B cell (primary cell): ENCODE measurements at regions not wholly inside any gene's neighbourhood (a gene's known extent, or its start where the extent isn't known, plus 50 kb on each side); places are given as distances from the start of the nearest gene placed in this dataset.

ENCODE experiments used
- ATAC-seq: fragments of 200-7000 bp; cut with Tn5 transposase; one replicate; pipeline ENCODE4 v1.10.0; 2021; ENCODE audit warnings: low read depth, mild to moderate bottlenecking, moderate number of reproducible peaks, moderate library complexity
- CTCF ChIA-PET: fragments of 350-600 bp; sonication (Branson Sonifier 250); formaldehyde crosslinking; loops from one replicate; lab custom pipeline; 2021; ENCODE audit warnings: antibody characterized with exemption, inconsistent platforms; lab: Charles Lee
- POLR2A ChIA-PET: fragments of 350-600 bp; sonication (Branson Sonifier 250); formaldehyde crosslinking; loops from one replicate; lab custom pipeline; 2021; ENCODE audit warnings: antibody characterized with exemption; lab: Charles Lee
- DNase-seq: peaks from one replicate; pipeline ENCODE4 v3.0.0; 2013
- H2AFZ ChIP-seq: 2 replicates; pipeline ENCODE4 v1.6.1; 2012; ENCODE audit warnings: mild to moderate bottlenecking, low read depth, low read length; ENCODE audit not compliant: insufficient read depth, poor library complexity, severe bottlenecking
- H3K27ac ChIP-seq, 2 donors: 1 replicate in 1 of 2; 2 replicates in 1 of 2; pipeline ENCODE4 v1.5.1; 2012 to 2013; ENCODE audit warnings: low read length in 2 of 2, mild to moderate bottlenecking in 2 of 2, moderate library complexity in 1 of 2
- H3K27me3 ChIP-seq, 4 experiments: fragments of 200-600 bp in 1 of 4; sonication (generic) in 1 of 4; replicated peaks in 1 of 4; 1 replicate in 2 of 4; 2 replicates in 2 of 4; pipeline versions ENCODE4 v1.6.1 to v1.7.0; 2013 to 2016; ENCODE audit warnings: low read length in 3 of 4, mild to moderate bottlenecking in 2 of 4, mixed read lengths in 1 of 4, moderate library complexity in 1 of 4; ENCODE audit not compliant: insufficient read depth in 4 of 4, control insufficient read depth in 3 of 4; ENCODE audit errors: control extremely low read depth in 1 of 4
- H3K36me3 ChIP-seq, 2 experiments: replicated peaks in 1 of 2; 1 replicate in 1 of 2; 2 replicates in 1 of 2; pipeline versions ENCODE4 v1.6.1 to v1.7.1; 2013; ENCODE audit warnings: low read length in 1 of 2; ENCODE audit not compliant: insufficient read depth in 2 of 2, control insufficient read depth in 1 of 2; ENCODE audit errors: control extremely low read depth in 1 of 2, extremely low read depth in 1 of 2
- H3K4me1 ChIP-seq, 2 donors: fragments of 200-600 bp in 1 of 2; sonication (generic) in 1 of 2; 1 replicate in 1 of 2; 2 replicates in 1 of 2; pipeline versions ENCODE4 v1.5.1 to v1.6.1; 2013 to 2017; ENCODE audit warnings: low read length in 2 of 2; ENCODE audit not compliant: control insufficient read depth in 2 of 2, insufficient read depth in 2 of 2
- H3K4me2 ChIP-seq: replicated peaks from 2 replicates; pipeline ENCODE3; 2012; ENCODE audit warnings: mild to moderate bottlenecking, low read depth, low read length; ENCODE audit not compliant: poor library complexity, severe bottlenecking
- H3K4me3 ChIP-seq, 5 experiments: fragments of 200-600 bp in 1 of 5; sonication (generic) in 1 of 5; 1 replicate in 3 of 5; 2 replicates in 2 of 5; pipeline versions ENCODE4 v1.5.1 to v1.7.0; 2011 to 2016; ENCODE audit warnings: low read length in 4 of 5, mild to moderate bottlenecking in 4 of 5, low read depth in 2 of 5, control low read depth in 1 of 5, moderate library complexity in 1 of 5; ENCODE audit not compliant: insufficient read depth in 1 of 5; ENCODE audit errors: control extremely low read depth in 1 of 5, extremely low read depth in 1 of 5
- H3K79me2 ChIP-seq: fragments of 200-600 bp; sonication (generic); one replicate; pipeline ENCODE4 v1.6.0; 2016; ENCODE audit warnings: low read length; ENCODE audit not compliant: control insufficient read depth, insufficient read depth
- H3K9ac ChIP-seq: fragments of 200-600 bp; sonication (generic); 2 replicates; pipeline ENCODE4 v1.6.1; 2017; ENCODE audit warnings: mild to moderate bottlenecking, low read length, moderate library complexity
- H3K9me3 ChIP-seq, 3 donors: one replicate each; pipeline versions ENCODE4 v1.6.1 to v1.7.1; 2013; ENCODE audit warnings: low read length in 2 of 3; ENCODE audit not compliant: control insufficient read depth in 2 of 3, insufficient read depth in 1 of 3; ENCODE audit errors: control extremely low read depth in 1 of 3
- H4K20me1 ChIP-seq: 2 replicates; pipeline ENCODE4 v1.6.0; 2012; ENCODE audit warnings: mild to moderate bottlenecking, low read length; ENCODE audit not compliant: insufficient read depth, control insufficient read depth, poor library complexity, severe bottlenecking
- H3K27ac Mint-ChIP-seq: one replicate; pipeline ENCODE4 v1.8.0; 2021; ENCODE audit warnings: mixed read lengths
- H3K27me3 Mint-ChIP-seq: one replicate; pipeline ENCODE4 v1.8.0; 2021; ENCODE audit warnings: mixed read lengths
- H3K4me1 Mint-ChIP-seq: one replicate; pipeline ENCODE4 v1.8.0; 2021; ENCODE audit warnings: mixed read lengths
- H3K4me3 Mint-ChIP-seq: one replicate; pipeline ENCODE4 v1.8.0; 2021; ENCODE audit warnings: mixed read lengths
- H3K9me3 Mint-ChIP-seq: one replicate; pipeline ENCODE4 v1.8.0; 2022; ENCODE audit warnings: mixed read lengths; ENCODE audit not compliant: insufficient read depth
- EZH2 ChIP-seq: IDR thresholded peaks from 2 replicates; pipeline ENCODE4 v1.6.1; 2012; ENCODE audit warnings: borderline replicate concordance, low read depth, mild to moderate bottlenecking, moderate library complexity, low read length; ENCODE audit not compliant: insufficient read depth, poor library complexity, severe bottlenecking
- WGBS: methylation state at CpG from one replicate; pipeline ENCODE4 v1.1.5; 2013; ENCODE audit warnings: missing lambda C conversion rate; ENCODE audit not compliant: insufficient coverage; 5-methylcytosine and 5-hydroxymethylcytosine counted together
- intact Hi-C: fragments of 100-400 bp; cut with micrococcal nuclease; formaldehyde crosslinking; loops from one replicate; pipeline ENCODE4 v1.10.0; 2022
- TF ChIP-seq, protein P1 (sequence below): fragments of 200-600 bp; IDR thresholded peaks from one replicate; pipeline ENCODE4 v1.8.0; 2022; ENCODE audit warnings: antibody characterized with exemption, mild to moderate bottlenecking

- no peak overlapping the region for H3K27ac Mint-ChIP-seq
- no peak for TF ChIP-seq EZH2
- TF ChIP-seq, protein P1, sequence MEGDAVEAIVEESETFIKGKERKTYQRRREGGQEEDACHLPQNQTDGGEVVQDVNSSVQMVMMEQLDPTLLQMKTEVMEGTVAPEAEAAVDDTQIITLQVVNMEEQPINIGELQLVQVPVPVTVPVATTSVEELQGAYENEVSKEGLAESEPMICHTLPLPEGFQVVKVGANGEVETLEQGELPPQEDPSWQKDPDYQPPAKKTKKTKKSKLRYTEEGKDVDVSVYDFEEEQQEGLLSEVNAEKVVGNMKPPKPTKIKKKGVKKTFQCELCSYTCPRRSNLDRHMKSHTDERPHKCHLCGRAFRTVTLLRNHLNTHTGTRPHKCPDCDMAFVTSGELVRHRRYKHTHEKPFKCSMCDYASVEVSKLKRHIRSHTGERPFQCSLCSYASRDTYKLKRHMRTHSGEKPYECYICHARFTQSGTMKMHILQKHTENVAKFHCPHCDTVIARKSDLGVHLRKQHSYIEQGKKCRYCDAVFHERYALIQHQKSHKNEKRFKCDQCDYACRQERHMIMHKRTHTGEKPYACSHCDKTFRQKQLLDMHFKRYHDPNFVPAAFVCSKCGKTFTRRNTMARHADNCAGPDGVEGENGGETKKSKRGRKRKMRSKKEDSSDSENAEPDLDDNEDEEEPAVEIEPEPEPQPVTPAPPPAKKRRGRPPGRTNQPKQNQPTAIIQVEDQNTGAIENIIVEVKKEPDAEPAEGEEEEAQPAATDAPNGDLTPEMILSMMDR = no peak
- ChIA-PET POLR2A (no interaction called here), CTCF (interaction anchor here (0.9 to 2.6 kb wide), 2 partner anchors 12 to 19 kb away, joined by 3 to 9 read pairs; no protein-coding TSS in a partner anchor)
- no peaks in the 10 kb centered on the region for H3K9me3 ChIP-seq
- no peaks in the 10 kb centered on the region for H3K27me3 ChIP-seq
- no peaks in the 10 kb centered on the region for H4K20me1 ChIP-seq
- WGBS = 77% methylated on average over 3 of the region's 3 CpGs
- H3K4me2 ChIP-seq = no peak overlapping the region
- H3K9me3 Mint-ChIP-seq = no peaks in the 10 kb centered on the region
- no peak overlapping the region for H3K4me3 Mint-ChIP-seq
- H3K4me1 ChIP-seq = no peaks in the 10 kb centered on the region
- no peak overlapping the region for H3K9ac ChIP-seq
- H3K79me2 ChIP-seq = no peaks in the 10 kb centered on the region
- DNase-seq (no peak), ATAC-seq (no peak)
- intact Hi-C loops = no loop called here
- no peaks in the 10 kb centered on the region for H3K36me3 ChIP-seq
- no peak overlapping the region for H3K27ac ChIP-seq
- no peak overlapping the region for H3K4me3 ChIP-seq
- H2AFZ ChIP-seq = no peak overlapping the region
- H3K27me3 Mint-ChIP-seq = peaks cover 8% of the 10 kb centered on the region
- no peaks in the 10 kb centered on the region for H3K4me1 Mint-ChIP-seq
Observed at GRCh38 chr1:65691972-65692371, 100.7 kb upstream of the PDE4B start.

DNA sequence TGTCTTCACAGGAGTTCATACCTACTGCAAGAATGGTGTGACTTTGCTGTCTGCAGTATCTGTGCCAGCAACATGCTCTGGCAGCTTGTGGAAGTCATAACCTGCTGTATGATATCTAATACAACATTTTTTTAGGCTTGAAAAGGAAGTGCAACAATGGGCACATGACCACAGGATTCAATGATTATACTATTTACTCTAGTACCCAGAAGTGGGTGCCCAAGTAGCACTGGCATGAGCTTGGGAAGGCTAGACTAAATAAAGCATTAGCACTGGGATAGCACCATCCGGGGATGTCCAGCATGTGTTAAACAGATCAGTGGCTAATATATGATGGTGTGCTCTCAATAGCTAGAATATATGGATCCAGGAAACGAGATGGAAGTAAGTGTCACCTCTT lies 98.6 kb upstream of the PDE4B start:
- no peak overlapping the region for H3K27ac Mint-ChIP-seq
- no peaks in the 10 kb centered on the region for H3K9me3 Mint-ChIP-seq
- no peak overlapping the region for H2AFZ ChIP-seq
- H3K4me1 Mint-ChIP-seq = no peaks in the 10 kb centered on the region
- no peak overlapping the region for H3K9ac ChIP-seq
- H3K9me3 ChIP-seq = no peaks in the 10 kb centered on the region
- H3K4me2 ChIP-seq = no peak overlapping the region
- ChIA-PET POLR2A (no interaction called here), CTCF (no interaction called here)
- no peaks in the 10 kb centered on the region for H3K27me3 ChIP-seq
- no peak overlapping the region for H3K27ac ChIP-seq
- H3K27me3 Mint-ChIP-seq = no peaks in the 10 kb centered on the region
- DNase-seq = no peak
- intact Hi-C loops = no loop called here
- no peaks in the 10 kb centered on the region for H3K79me2 ChIP-seq
- H3K36me3 ChIP-seq = no peaks in the 10 kb centered on the region
- no peak overlapping the region for H3K4me3 Mint-ChIP-seq
- no peaks in the 10 kb centered on the region for H4K20me1 ChIP-seq
- ATAC-seq = no peak
- 81% methylated on average over 2 of the region's 2 CpGs for WGBS
- H3K4me1 ChIP-seq = no peaks in the 10 kb centered on the region
- no peak overlapping the region for H3K4me3 ChIP-seq
- TF ChIP-seq EZH2 = no peak
- TF ChIP-seq, protein P1 = no peak
